ENCODE measurements at regions not wholly inside any gene's neighbourhood (a gene's known extent, or its start where the extent isn't known, plus 50 kb on each side); places are given as distances from the start of the nearest gene placed in this dataset.

DNA sequence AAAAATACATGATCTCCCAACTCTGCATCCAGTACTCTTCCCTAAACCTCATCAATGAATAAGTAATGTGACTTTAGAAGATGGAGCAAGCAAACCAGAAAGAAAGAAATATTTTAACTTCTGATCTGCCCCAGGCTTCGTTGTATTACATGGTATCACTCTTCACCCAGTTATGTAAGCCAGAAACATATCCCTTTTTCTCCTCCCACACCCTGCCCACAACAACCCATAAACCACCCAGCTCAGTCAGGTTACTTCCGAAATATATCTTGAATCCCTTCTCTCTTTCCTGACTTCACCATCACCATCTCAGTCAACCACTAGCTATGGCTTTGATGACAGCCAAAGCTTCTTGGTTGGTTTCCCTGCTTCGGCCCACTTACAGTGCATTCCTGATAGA is 295.8 kb upstream of the PARD3B start:
- no peak for DNase-seq

DNA sequence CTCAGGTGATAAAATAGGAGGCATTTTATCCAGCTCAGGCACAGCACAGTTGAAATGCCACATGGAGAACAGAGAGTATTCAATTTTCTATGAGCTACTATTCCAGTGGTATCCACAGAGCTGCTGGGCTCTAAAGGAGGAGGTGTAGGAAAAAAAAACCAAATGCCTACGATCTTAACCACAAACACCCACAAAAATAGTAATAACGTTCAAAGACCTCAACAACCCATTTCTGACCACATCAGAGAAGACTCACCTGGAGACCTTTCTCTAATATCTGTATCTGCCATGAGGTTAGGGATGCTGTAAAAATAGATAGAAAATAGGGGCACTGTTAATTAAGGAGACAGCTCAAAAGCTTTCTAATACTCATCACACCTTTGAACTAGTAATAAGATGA is 294.6 kb upstream of the PARD3B start:
- DNase-seq: no peak

DNA sequence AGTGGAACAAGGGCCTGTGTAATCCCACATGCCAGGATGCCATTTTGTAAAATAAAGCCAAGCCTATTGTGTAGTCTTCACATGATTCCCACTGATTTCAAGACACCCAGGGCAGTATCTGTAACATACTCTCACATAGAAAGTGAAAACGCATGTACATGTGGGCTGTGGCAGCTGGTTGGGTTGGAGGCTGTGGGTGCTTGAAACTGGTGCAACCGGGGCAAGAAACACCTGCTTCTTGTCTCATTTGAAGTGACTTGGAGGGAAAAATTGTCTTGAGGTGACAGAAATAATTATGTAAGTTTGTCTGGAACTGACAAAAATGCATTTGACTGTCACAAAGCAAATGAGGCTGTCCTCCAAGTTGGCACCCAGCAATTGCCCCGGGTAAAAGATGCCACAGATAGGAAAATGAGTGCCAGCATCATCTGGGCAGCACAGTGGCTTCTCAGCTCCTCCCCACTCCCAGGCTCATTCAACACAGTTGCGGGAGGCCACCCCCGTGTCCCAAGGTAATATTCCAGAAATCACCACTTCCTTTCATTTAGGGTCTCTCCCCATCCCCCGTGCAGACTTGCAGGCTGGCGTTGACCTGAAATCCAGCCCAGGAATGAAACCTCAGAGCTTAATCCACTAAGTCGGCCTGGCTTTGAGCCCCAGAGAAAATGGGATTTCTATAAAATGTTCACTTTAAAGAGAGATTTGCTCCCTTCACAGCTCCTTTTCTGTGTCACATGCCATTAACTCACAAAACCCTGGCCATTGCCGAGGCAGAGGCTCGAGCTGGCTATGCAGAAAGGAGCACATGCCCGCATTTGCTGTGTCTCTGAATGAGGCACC is 293.9 kb upstream of the PARD3B start:
- DNase-seq: no peak

DNA sequence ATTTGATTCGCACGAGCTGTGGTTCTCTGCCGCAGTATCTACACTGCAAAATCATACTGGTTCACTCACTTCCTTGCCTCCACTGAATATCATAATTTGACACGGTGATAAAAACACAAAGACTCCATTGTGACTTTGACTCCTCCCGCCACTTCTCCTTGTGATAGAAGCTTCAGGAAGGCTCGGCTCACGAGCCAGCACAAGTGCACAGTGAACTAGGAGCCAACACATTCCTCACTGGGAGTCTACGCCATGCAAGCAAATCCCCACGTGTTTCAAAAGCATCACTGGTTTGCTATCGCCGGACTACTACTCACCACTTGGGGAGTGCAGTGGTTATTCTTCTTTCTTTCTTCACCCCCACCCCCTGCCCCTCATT is 293.3 kb upstream of the PARD3B start:
- DNase-seq: no peak

DNA sequence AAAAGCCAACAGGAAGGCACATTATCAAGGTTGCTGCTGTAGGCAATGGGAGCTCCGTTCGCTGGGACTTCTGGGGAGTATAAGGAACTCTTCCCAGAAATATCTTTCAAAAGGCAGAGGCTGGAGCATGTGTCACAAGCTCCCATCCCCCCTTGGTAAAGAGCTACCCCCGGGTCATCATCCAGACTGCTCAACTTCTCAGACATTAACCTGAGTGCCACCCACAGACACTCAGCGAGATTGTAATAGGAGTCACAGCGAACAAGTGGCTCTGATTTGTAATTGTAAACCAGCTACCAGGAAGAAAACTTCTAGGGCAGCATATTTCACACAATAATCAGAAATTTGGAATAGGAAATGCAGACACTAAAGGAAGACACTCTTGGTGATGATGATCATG is 290.2 kb upstream of the PARD3B start:
- no peak for DNase-seq

DNA sequence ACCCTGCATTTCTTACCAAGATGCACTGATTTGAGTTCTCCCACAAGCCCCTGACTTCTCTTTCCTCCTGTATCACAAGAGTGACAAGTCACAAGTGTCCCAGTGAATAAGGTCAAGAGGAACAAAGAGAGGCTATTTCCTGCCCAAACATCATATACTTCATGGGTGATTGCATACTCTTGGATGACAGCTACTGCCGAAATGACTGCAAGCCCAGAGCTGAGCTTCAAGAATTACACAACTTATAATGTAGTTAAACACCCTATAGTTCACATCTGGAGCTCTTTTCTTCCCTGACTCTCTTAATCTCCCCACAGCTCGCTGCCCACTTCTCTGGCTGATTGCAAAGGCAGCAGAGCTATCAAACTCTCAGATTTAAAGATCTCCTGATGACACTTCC is 289.7 kb upstream of the PARD3B start:
- DNase-seq: no peak

DNA sequence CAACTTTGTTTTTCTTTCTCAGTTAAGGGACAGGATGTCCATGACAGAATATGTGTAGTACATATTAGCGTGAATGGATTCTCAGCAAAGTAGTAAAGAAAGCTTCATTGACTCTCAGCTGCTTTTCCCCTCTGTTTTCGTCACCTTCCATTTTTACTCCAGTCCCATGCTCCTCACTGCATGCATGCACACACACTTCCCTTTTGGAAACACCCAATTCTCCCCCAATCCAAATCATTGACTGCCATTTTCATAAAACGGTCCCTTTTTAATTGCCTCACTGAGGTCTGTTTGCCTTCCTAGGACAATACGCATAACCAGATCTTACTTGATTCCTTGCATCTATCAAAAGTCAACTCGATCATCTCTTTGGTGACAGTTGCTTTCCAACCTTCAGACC is 287.5 kb upstream of the PARD3B start:
- no peak for DNase-seq

DNA sequence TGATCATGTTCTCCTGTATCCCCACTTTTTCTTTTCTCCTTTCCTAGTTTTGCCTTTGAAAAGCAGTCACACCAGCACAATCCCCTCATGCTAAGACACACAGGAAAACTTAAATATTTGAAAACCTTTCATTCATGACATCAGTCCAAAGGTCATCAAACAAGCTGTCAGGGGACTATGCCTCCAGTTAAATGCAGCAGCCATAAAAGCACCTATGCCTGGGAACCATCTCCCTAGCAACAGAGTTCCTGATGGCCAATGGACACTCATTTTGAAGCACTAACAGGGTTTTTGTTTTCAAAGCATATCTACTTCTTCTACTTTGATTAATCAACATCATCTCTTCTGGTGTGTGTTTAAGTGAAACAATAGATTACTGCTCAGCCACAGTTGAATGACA is 286.4 kb upstream of the PARD3B start:
- no peak for DNase-seq

DNA sequence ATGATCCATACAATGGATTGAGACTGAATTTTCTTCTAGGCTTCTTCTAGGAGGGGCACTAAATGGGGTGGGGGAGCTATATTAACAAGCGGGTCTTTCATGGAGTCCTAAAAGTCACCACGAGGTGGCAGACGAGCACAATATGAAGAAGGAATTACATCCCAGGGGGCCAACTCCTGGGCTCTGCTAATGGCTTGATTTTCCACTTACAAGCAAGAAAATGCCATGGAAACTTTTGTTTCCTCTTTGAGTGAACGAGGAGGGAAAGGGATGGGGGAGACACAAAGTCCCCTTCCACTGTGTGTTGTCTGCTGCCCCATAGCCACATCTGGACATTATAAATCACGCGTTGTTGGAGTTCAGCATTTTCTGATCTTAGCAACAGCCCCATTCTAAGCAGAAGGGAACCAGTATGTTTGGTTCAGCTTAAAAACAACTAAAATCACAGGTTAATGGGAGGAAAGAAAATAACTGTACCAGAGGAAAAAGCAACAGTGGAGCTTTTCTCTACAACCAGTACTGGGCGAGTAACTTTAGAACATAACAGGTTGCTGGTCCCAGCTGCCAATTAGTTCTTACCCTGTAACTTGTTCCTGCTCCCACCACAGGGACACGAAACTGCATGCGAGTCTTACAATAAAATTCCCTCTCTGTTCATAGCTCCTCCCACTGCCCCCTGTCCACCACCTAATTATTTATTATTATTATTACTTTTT is 285.0 kb upstream of the PARD3B start:
- DNase-seq: peak; percentile 35

DNA sequence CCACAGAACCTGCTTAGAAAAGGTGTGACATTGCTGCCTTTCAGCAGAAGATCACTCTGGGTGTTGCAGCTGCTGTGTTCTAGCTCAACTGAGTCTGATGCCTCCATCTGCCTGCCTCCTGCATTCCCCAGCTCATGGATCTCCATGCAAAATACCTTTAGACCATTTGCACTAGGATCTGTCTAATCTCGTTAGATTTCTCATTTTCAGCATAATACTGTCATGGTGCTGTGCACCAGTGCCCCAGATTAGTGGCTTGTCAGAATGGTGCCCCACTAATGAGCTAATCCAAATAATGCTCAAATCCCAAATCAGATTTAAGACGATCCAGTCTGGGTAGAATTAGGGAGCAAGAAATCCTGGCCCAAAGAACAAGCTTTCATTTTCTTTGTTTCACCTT is 284.4 kb upstream of the PARD3B start:
- no peak for DNase-seq

DNA sequence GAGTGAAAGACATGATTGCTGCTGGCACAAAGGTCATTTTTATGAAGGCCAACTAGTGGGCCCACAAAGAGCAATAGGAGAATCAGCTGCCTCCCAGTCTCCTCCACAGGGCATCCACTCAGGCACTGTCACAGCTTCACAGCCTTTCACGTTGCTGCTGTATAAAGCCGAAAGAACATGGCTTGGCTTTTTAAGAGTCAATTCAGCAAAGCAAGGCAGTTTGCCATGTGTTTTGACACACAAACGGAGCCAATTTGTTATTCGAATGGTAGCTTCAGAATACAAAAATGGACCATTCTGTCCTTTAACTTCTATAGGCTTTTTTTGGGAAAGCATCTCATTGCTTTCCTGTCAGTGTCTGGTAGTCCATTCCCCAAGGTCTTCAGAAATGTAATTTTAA is 283.4 kb upstream of the PARD3B start:
- no peak for DNase-seq

DNA sequence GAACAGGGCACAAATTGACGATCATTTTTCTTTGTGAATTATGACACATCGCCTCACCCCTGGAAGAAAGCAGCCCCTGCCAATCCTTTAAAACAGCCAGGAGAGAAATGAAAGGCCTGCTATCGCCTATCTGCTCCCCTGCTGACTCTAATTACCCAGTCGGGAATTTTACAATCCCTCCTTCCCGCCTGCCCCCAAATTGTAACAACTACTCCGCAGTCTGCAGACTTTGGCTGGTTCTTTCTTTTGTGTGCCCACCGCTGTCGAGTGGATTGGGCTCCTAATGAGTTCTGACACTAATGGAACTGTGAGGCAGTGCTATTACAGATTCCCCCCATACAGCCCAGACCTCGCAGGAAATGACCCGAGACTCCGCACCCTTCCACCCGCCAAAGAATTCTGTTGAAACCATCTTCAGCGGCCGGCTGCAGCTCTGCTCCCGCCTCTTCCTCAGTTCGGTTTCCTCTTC is 281.2 kb upstream of the PARD3B start:
- DNase-seq: no peak

DNA sequence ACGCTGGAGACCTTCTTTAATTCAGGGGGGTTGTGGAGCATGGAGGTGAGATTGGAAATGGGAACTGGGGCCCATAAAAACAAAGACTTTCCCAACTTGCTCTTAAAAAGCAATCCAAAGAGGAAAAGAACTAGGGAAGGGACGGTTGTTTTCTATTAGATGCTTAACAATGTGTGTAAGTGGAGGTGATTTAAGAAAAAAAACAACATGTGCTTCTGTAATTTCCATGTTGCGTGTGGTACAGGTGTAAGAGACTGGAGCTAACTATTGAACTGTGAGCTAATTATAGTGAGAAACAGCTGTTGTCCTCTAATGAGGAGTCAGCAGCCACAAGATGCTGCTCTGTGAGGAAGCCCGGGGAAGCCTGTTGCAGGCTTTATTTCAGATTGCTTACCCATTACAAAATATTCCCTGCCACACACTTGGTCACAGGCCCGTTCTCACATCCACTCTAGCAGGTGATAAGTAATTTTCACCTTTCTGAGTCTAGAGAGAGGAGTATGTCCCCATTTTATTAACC is 280.6 kb upstream of the PARD3B start:
- DNase-seq: no peak

DNA sequence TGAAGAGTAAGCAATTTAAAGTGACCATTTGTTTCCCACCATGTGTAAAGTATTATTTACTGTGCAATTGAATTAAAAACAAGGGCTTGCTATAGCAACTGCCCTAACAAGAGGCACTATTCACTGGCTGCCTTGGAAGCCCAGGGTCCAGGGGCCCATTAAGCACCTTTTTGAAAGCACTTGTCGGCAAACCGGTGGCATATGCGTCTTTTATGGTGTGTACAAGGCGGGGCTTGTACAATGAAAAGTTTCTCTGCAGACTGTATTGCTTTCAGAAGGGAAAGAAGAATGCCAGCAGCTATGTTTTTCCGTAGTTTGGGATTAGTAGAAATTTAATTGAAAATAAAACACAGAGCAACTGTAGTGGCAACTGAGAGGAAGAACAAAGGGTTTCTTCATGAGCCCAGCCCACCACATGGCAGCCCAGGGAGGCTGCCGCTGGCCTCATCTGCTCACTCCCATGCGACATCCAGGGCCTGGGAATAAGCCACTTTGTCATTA is 279.5 kb upstream of the PARD3B start:
- no peak for DNase-seq

DNA sequence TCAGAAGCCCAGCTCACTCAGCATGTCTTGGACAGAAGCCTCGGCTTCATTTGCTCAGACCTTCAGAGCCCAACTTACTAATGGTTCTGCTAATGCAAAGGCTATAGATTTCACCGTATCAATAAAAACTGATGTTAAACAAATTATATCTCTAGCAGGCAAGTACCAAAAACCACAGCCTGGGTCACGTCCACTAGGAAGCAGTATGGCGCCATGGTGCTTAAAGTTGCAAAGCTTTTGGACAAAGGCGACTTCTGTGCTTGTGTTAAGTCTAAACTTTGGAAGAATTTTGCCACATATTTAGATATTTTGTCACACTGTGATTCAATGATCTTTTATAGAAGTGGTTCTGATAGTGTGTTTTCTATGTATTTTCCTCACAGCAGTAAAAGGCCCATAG is 276.8 kb upstream of the PARD3B start:
- DNase-seq: no peak

DNA sequence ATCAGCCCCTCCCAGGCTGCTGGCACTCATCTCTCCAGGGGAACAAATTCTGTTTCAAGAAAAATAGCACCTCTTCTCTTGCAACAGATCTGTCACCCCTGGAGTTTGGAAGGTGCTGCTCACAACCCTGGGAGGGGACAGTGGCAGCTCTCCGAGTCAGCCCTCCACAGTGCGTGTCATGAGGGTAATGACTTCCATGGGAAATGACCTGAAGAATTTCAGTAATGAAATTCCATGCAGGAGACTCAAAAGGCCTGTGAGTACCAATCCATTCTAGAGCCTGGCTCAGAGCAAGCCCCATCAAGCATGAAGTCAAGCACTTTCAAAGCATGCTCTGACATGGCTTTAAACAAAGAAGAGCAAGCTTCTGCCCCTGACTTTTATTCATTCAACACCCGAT is 276.3 kb upstream of the PARD3B start:
- no peak for DNase-seq

DNA sequence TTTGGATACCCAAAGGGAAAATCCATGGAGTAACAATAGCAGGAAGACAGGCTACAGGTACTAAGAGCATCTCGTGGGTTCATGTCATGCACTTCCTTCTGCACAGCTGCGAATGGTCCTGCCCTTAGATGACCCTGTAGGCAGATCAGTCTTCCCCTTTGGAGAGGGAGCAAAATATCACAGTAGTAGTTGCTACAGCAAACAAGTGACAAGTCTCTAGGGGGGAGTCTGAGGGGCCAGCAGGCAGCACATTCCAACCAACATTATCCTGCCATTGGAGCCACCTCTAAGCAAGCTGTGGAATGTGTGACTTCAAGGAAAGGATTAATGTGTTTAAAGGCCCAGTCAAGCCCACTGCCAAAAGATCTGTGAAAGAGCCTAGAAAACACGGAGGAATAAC is 273.2 kb upstream of the PARD3B start:
- no peak for DNase-seq

DNA sequence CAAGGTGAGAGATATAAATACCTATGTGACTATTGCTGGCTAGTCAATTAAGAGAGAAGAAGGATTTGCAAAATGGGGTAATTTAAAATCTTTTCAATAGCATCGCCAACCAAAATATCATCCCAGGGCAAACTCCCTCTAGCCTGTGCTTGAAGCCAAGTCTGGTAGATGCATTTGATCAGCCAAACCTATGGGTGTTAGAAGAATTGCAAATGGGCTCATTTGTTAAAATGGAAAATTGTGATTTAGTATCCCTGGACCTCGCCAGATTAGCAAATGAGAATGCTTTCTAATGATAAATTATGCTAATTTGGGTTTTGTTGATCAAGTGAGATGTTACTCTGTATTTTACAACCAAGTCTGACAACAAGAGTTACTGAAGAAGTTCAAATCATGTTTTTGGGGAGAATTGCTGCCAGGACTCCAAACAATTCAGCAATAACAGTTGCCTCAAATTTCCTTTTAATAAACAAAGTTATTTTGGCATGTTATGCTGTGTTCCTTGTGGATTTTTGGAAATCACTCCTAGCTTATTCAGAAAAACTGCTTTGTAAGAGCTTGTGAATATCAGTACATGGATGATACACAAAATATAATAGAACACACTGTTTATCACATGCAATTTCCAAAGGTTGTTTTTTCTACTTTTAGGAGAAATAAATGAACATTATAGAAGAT is 272.5 kb upstream of the PARD3B start:
- DNase-seq: no peak

DNA sequence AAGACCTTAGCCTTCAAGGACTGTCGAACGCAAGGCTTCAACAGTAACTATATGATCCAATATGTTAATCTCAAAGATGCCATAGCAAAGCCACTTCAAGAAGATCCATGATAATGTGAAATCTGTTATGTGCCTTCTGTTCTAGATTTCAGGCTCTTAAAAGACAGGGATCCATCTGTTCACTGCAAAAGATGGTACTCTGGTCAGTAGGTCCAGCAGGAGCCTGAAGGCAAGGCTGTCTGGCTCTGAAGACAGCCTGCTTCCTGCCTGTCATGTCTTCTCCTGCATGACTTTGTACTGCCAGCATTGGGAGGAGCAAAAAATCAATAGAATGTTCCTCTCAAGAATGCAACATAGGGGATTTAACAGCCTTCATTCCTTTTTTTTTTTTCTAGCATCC is 270.8 kb upstream of the PARD3B start:
- DNase-seq: no peak

DNA sequence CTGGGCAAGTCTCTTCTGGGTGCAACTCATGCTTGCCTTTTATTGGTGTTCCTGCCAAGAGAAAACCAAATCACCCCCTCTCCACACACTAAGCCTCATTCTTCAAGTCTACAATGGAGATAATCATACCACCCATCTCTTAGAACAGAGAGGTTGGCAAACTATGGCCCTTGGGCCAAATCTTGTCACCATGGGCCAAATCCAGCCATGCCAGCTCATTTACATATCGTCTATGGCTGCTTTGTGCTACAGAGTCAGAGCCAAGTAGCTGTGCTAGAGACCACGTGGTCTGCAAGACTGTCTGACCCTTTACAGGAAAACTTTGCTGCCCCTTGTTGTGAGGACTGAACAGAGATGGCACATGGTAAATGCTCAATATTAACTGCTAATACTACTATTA is 270.3 kb upstream of the PARD3B start:
- no peak for DNase-seq

DNA sequence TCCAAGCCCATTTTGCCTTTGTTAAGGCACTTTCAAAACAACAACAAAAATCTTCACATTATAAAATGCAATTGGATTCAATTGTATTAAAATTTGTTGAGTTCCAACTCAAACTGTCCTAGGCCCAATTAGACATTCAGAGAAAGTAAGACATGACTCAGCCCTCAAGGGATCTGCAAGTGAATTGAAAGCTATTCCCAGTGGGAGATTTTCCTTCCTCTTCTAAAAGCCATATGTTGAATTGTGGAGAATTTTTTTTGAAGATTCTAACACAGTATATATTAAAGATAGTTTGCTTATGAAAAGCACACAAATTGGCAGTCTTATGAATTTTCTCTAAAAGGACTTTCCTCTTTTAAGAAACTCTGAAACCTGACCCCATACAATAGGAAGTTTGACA is 268.0 kb upstream of the PARD3B start:
- no peak for DNase-seq

DNA sequence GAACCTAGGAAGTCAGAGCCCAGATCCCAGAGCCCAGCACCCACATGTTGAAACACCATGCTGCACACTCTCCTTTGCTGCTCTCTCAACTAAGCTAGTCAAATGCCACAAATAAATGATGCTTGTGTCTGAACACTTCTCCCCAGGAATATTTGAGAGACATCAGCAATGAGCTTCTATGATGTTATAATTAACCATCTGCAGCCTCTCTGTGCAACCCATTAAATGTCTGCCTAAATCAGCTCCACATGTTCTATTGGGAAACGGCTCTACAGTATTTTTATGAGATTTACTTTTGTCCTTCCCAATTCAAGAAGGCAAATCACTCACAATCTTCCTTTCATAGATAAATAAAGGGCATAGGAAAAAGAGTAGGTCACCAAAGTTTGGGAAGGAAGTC is 266.8 kb upstream of the PARD3B start:
- no peak for DNase-seq

DNA sequence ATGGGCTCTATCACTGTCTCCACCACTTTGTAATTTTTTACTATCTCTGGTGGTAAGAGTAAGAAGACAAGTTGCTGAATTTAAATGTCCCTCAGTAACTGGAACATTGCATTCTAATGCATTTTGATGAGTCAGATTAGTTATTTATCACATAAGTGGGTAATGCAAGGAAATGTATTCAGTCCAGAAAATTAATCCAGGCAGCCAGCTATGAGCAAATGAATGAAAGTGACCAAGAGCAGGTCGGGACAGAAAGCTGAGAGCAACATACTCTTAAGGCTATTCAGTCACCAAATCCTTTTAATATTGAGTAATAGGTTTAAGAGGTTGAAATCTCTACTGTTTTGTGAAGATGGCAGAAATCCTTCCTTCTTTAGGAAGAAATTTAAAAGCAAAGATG is 265.5 kb upstream of the PARD3B start:
- no peak for DNase-seq

DNA sequence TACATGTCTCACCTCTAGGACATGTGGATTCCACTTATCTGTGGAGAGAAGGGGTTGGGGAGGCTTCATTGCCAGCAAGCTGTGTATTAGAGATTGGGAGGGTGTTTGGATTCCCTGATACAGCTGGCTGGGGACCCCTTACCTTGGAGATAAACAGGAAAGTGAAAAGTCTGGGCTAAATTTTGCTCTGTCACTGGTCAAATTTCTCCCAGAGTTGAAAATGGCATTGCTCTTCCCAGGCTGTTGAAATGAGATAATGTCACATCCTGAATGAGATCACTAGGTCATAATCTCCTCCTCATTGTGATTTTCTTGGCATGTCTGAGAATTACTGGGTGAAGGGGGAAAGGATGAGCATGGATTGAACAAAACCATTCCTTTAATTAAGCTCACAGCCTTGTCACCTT is 265.0 kb upstream of the PARD3B start:
- no peak for DNase-seq
